Stomach (tissue), 8 donors: ENCODE measurements at regions not wholly inside any gene's neighbourhood (a gene's known extent, or its start where the extent isn't known, plus 50 kb on each side); places are given as distances from the start of the nearest gene placed in this dataset.

Experiments
- DNase-seq, 2 donors: peaks; one replicate each; pipeline versions ENCODE4 v3.0.0 to v3.0.0-alpha.2; 2013 to 2019
- H3K27ac ChIP-seq, 5 donors: fragments of 200-600 bp in 4 of 5; sonication (generic) in 4 of 5; one replicate each; pipeline ENCODE4 v1.5.1; 2013 to 2019; ENCODE audit warnings: mild to moderate bottlenecking in 1 of 5, moderate library complexity in 1 of 5
- H3K27me3 ChIP-seq, 3 donors: fragments of 200-600 bp; sonication (generic); one replicate each; pipeline ENCODE4 v1.5.1; 2017 to 2019; ENCODE audit warnings: mixed run types in 1 of 3
- H3K36me3 ChIP-seq, 4 donors: fragments of 200-600 bp; sonication (generic); 1 replicate in 3 of 4; 2 replicates in 1 of 4; pipeline ENCODE4 v1.5.1; 2016 to 2019
- H3K4me1 ChIP-seq, 4 donors: fragments of 200-600 bp; sonication (generic); one replicate each; pipeline ENCODE4 v1.5.1; 2016 to 2019
- H3K4me3 ChIP-seq, 4 donors: fragments of 200-600 bp; sonication (generic) in 3 of 4; one replicate each; pipeline ENCODE4 v1.5.1; 2016 to 2019; ENCODE audit warnings: mild to moderate bottlenecking in 1 of 4
- H3K9me3 ChIP-seq, 4 donors: fragments of 200-600 bp; sonication (generic); one replicate each; pipeline ENCODE4 v1.5.1; 2016 to 2019
- EP300 ChIP-seq: sonication (generic); formaldehyde crosslinking; IDR thresholded peaks from one replicate; pipeline ENCODE4 v1.6.1; 2017; ENCODE audit warnings: antibody characterized with exemption
- POLR2A ChIP-seq, 4 donors: fragments of 450-650 bp; IDR thresholded peaks; one replicate each; pipeline ENCODE4 v1.6.1; 2016; ENCODE audit warnings: antibody characterized with exemption in 4 of 4, control low read depth in 2 of 4, mild to moderate bottlenecking in 1 of 4, moderate library complexity in 1 of 4
- POLR2AphosphoS5 ChIP-seq, 3 donors: sonication (generic); formaldehyde crosslinking; IDR thresholded peaks; one replicate each; pipeline ENCODE4 v1.6.1; 2016; ENCODE audit warnings: antibody characterized with exemption in 3 of 3
- WGBS, 5 donors: extraction: QIAGEN DNeasy Blood & Tissue Kit in 3 of 5; methylation state at CpG; one replicate each; pipeline versions ENCODE4 v1.1.5 to v1.1.7; 2013 to 2018; 5-methylcytosine and 5-hydroxymethylcytosine counted together
- intact Hi-C: fragments of 100-400 bp; cut with DNase I; formaldehyde crosslinking; loops from one replicate; pipeline ENCODE4 v1.15.1; 2023; ENCODE audit warnings: low total_unique reads
- TF ChIP-seq, protein P1 (sequence below), 7 experiments: fragments of 450-650 bp in 4 of 7; fragments of 200-600 bp in 3 of 7; sonication (generic) in 3 of 7; IDR thresholded peaks; one replicate each; pipeline ENCODE4 v1.5.1; 2016 to 2019; ENCODE audit warnings: antibody characterized with exemption in 7 of 7, control low read depth in 2 of 7, mild to moderate bottlenecking in 1 of 7
- donor health status: healthy with polysubstance abuse.
- donor health status: Bipolar disorder and iron deficiency.
- donor health status: healthy.

DNA sequence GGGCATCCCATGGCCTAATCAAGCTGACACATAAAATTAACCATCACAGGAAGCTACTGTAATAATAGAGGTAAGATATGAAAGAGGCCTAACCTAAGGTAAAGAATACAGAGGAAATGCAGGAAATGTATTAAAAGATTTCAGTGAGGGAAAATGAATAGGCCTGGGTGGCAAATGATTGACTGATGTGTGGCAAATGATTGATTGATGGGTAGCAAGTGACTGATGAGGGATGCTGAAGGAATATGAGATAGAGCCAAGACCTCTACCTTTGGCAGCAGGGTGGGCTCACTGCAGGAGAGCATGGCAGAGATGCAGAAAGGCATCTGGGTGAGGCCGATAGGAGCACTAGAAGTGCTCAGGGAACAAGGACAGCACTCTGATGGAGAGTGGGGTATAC lies 172.9 kb downstream of the KCTD12 start:
- no peak for DNase-seq
- no peak overlapping the region for H3K4me3 ChIP-seq
- WGBS, 5 donors, result 91 to 100% (median 97%) methylated on average over 1 of the region's 1 CpG
- H3K36me3 ChIP-seq, result no peaks in the 10 kb centered on the region
- no peak for TF ChIP-seq POLR2A (IDR thresholded peaks at IDR 0.05)
- no peak for TF ChIP-seq EP300
- TF ChIP-seq, protein P1, sequence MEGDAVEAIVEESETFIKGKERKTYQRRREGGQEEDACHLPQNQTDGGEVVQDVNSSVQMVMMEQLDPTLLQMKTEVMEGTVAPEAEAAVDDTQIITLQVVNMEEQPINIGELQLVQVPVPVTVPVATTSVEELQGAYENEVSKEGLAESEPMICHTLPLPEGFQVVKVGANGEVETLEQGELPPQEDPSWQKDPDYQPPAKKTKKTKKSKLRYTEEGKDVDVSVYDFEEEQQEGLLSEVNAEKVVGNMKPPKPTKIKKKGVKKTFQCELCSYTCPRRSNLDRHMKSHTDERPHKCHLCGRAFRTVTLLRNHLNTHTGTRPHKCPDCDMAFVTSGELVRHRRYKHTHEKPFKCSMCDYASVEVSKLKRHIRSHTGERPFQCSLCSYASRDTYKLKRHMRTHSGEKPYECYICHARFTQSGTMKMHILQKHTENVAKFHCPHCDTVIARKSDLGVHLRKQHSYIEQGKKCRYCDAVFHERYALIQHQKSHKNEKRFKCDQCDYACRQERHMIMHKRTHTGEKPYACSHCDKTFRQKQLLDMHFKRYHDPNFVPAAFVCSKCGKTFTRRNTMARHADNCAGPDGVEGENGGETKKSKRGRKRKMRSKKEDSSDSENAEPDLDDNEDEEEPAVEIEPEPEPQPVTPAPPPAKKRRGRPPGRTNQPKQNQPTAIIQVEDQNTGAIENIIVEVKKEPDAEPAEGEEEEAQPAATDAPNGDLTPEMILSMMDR (IDR thresholded peaks at IDR 0.05), result no peak
- no peak for TF ChIP-seq POLR2AphosphoS5 (IDR thresholded peaks at IDR 0.05)
- no peak overlapping the region for H3K27ac ChIP-seq
- no peaks in the 10 kb centered on the region for H3K27me3 ChIP-seq
- H3K4me1 ChIP-seq, result peaks cover 0 to 11% (median 3%) of the 10 kb centered on the region in 4 donors
- intact Hi-C loops, result no loop called here
- no peaks in the 10 kb centered on the region for H3K9me3 ChIP-seq

DNA sequence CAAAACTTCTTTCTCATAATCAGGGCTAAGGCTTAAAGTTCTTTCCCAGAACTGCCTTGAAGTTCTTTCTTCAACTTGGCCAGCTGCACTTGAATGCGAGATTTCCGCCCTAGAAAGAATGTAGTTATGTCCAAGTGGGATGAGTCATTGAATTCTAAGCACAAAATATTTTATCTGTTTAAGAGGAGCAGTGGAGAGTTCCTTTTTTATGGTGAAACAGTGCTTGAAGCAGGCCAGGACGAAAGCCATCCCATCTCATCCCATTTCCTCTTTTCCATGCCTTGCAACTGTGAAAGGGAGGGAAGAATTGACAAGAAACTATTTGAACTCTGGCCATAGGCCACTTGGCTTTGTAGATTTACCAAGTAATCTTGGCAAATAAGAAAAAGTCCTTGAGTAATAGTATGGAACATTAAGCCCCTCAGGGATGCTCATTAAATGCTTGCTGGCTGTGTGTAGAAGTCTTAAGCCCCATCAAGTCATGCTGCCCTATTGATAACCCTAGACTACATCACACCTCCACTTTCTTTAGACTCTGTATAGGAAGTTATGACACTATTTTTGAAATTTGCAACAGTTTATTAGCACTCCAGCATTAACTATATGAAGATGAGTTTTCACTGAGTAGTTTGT lies 174.5 kb downstream of the KCTD12 start:
- Histone ChIP-seq H3K36me3 (no peaks in the 10 kb centered on the region), H3K27me3 (no peaks in the 10 kb centered on the region), H3K4me3 (no peak overlapping the region), H3K9me3 (no peaks in the 10 kb centered on the region), H3K4me1 (peaks cover 0 to 11% (median 3%) of the 10 kb centered on the region in 4 donors), H3K27ac (peak overlapping the region in 3 of 5 donors; percentile 11 to 62 (median 24))
- TF ChIP-seq, protein P1 (IDR thresholded peaks at IDR 0.05), result no peak
- TF ChIP-seq POLR2AphosphoS5 (IDR thresholded peaks at IDR 0.05), result peak in 1 of 3 donors; percentile 70
- intact Hi-C loops, result no loop called here
- DNase-seq, result peak in 1 of 2 donors; percentile 84
- WGBS, 5 donors, result 43 to 67% (median 52%) methylated on average over 3 of the region's 3 CpGs

DNA sequence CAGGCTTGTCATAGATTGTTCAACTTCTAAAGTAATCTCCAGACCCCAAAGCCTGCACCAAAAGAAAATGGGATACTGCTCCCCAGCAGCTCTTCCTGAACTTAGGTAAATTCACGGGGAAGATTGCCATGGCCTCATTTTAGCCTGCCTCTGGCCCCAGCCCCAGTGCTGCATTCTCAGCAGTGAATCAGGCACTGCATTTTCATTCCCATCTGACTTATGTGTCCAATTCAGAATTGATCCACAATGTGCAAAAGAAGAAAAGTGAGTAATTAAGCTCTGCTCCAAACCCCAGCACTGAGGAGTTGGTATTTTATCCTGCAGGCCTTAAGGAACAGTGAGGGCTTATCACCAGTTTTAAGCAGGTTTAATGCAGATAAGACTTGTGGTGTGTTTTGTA lies 176.4 kb downstream of the KCTD12 start:
- intact Hi-C loops, result no loop called here
- no peak overlapping the region for H3K27ac ChIP-seq
- no peak overlapping the region for H3K4me3 ChIP-seq
- WGBS, 5 donors, result 81 to 94% (median 89%) methylated on average over 1 of the region's 1 CpG
- no peaks in the 10 kb centered on the region for H3K27me3 ChIP-seq
- no peaks in the 10 kb centered on the region for H3K9me3 ChIP-seq
- peaks cover 0 to 11% (median 3%) of the 10 kb centered on the region in 4 donors for H3K4me1 ChIP-seq
- no peak for DNase-seq
- TF ChIP-seq EP300 (no peak), POLR2AphosphoS5 (IDR thresholded peaks at IDR 0.05) (no peak), POLR2A (IDR thresholded peaks at IDR 0.05) (no peak)
- TF ChIP-seq, protein P1 (IDR thresholded peaks at IDR 0.05), result no peak
- H3K36me3 ChIP-seq, result no peaks in the 10 kb centered on the region

GRCh38 chr13:76708138-76708688 lies 178.0 kb downstream of the KCTD12 start:
- no peaks in the 10 kb centered on the region for H3K9me3 ChIP-seq
- 79 to 90% (median 86%) methylated on average over 6 of the region's 6 CpGs for WGBS, 5 donors
- DNase-seq, result peak in 1 of 2 donors; percentile 28
- peaks cover 0 to 11% (median 3%) of the 10 kb centered on the region in 4 donors for H3K4me1 ChIP-seq
- no peak for TF ChIP-seq POLR2A (IDR thresholded peaks at IDR 0.05)
- no peak for TF ChIP-seq EP300
- no peak for TF ChIP-seq POLR2AphosphoS5 (IDR thresholded peaks at IDR 0.05)
- TF ChIP-seq, protein P1 (IDR thresholded peaks at IDR 0.05), result no peak
- H3K4me3 ChIP-seq, result no peak overlapping the region
- no peaks in the 10 kb centered on the region for H3K27me3 ChIP-seq
- intact Hi-C loops, result no loop called here
- no peaks in the 10 kb centered on the region for H3K36me3 ChIP-seq
- H3K27ac ChIP-seq, result no peak overlapping the region
